ENCODE measurements at regions not wholly inside any gene's neighbourhood (a gene's known extent, or its start where the extent isn't known, plus 50 kb on each side); places are given as distances from the start of the nearest gene placed in this dataset.

- DNase-seq = no peak
Observed at GRCh38 chr2:155235710-155236109, 537.2 kb downstream of the KCNJ3 start.

- peak in 1 of 2 donors; percentile 9 for DNase-seq
Observed at GRCh38 chr2:155223781-155224406, 525.4 kb downstream of the KCNJ3 start.

- DNase-seq = no peak
Observed at GRCh38 chr2:155218945-155219344, 520.5 kb downstream of the KCNJ3 start.

- no peak for DNase-seq
Observed at GRCh38 chr2:155218292-155218924, 519.9 kb downstream of the KCNJ3 start.

- DNase-seq = no peak
Observed at GRCh38 chr2:155215037-155215707, 516.7 kb downstream of the KCNJ3 start.

GRCh38 chr2:155209696-155210450 is 511.4 kb downstream of the KCNJ3 start:
- DNase-seq = no peak

- no peak for DNase-seq
Observed at GRCh38 chr2:155203178-155203577, 504.7 kb downstream of the KCNJ3 start.

- no peak for DNase-seq
Observed at GRCh38 chr2:155200753-155201152, 502.3 kb downstream of the KCNJ3 start.

- DNase-seq = no peak
Observed at GRCh38 chr2:155190342-155190741, 491.8 kb downstream of the KCNJ3 start.

- peak; percentile 3 to 4 for DNase-seq
Observed at GRCh38 chr2:155178921-155179320, 480.4 kb downstream of the KCNJ3 start.

- no peak for DNase-seq
Observed at GRCh38 chr2:155176345-155176744, 477.9 kb downstream of the KCNJ3 start.

GRCh38 chr2:155169317-155169716 is 470.8 kb downstream of the KCNJ3 start:
- DNase-seq = no peak

GRCh38 chr2:155162494-155162893 is 464.0 kb downstream of the KCNJ3 start:
- DNase-seq = no peak

- DNase-seq = no peak
Observed at GRCh38 chr2:155161314-155161713, 462.8 kb downstream of the KCNJ3 start.

- no peak for DNase-seq
Observed at GRCh38 chr2:155157711-155158110, 459.2 kb downstream of the KCNJ3 start.

- no peak for DNase-seq
Observed at GRCh38 chr2:155157065-155157464, 458.6 kb downstream of the KCNJ3 start.

- no peak for DNase-seq
Observed at GRCh38 chr2:155151945-155152344, 453.4 kb downstream of the KCNJ3 start.

GRCh38 chr2:155151472-155151871 is 453.0 kb downstream of the KCNJ3 start:
- no peak for DNase-seq

GRCh38 chr2:155145758-155146229 is 447.3 kb downstream of the KCNJ3 start:
- no peak for DNase-seq

- DNase-seq = no peak
Observed at GRCh38 chr2:155141418-155141817, 442.9 kb downstream of the KCNJ3 start.

GRCh38 chr2:155125585-155126230 is 427.2 kb downstream of the KCNJ3 start:
- DNase-seq = no peak

GRCh38 chr2:155115846-155116245 is 417.4 kb downstream of the KCNJ3 start:
- DNase-seq = no peak

GRCh38 chr2:155111070-155111469 is 412.6 kb downstream of the KCNJ3 start:
- DNase-seq = no peak
